ENCODE measurements at regions not wholly inside any gene's neighbourhood (a gene's known extent, or its start where the extent isn't known, plus 50 kb on each side); places are given as distances from the start of the nearest gene placed in this dataset.

- WGBS, 10 experiments, result 27 to 100% (median 95%) methylated on average over 1 to 3 of the region's 6 CpGs; no CpG with 5 or more reads in 4 of the 10 experiments
- in situ Hi-C loops (cut with MboI; ENCODE audit: low pct_unique_long_range_greater_than_20kb in 2 of 9, low sequenced_read_pairs in 9 of 9, unreplicated experiment in 9 of 9), result no loop called here
- ATAC-seq (replicated peaks in 6 of 8), result no peak
Measured at GRCh38 chr6:21678990-21679389, 85.4 kb downstream of the SOX4 start.

DNA sequence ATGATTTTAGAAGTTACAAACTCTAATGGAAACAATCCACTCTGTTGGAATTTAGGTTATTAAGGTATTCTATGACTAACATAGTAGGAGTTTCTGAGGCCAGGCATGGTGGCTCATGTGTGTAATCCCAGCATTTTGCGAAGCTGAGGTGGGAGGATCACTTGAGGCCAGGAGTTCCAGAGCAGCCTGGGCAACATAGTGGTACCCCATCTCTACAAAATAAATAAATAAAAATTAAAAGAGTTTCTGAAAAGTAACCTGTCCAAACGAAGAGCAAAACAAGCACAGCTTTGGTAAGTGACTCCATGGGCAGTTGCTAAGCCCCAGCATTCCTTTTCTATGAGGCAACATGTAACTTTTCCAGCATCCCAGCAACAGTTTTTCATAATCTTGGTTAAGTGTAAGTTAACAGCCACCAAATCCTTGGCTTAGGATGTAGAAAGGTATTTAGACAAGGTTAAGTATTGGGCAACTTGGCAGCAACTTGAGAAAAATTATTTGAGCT is 86.3 kb downstream of the SOX4 start:
- H3K27ac ChIP-seq, result no peak overlapping the region
- 0 to 100% (median 80%) methylated on average over 1 to 2 of the region's 2 CpGs; no CpG with 5 or more reads in 2 of the 10 experiments for WGBS, 10 experiments
- peaks cover 0 to 10% of the 10 kb centered on the region in 2 donors for H3K4me1 ChIP-seq (replicated peaks in 1 of 2)
- no peak overlapping the region for H3K4me3 ChIP-seq
- in situ Hi-C loops (cut with MboI; ENCODE audit: low pct_unique_long_range_greater_than_20kb in 2 of 9, low sequenced_read_pairs in 9 of 9, unreplicated experiment in 9 of 9), result no loop called here
- ATAC-seq (replicated peaks in 6 of 8), result peak in 1 of 8 experiments; percentile 51

More at GRCh38 chr6:21678990-21679389, 85.4 kb downstream of the SOX4 start:
- H3K4me3 ChIP-seq, result no peak overlapping the region
- H3K4me1 ChIP-seq (replicated peaks in 1 of 2), result peaks cover 0 to 7% of the 10 kb centered on the region in 2 donors
- no peak overlapping the region for H3K27ac ChIP-seq

- ATAC-seq (replicated peaks in 6 of 8), result no peak
- Histone ChIP-seq H3K27ac (no peak overlapping the region), H3K4me3 (no peak overlapping the region), H3K4me1 (replicated peaks in 1 of 2) (peaks cover 0 to 10% of the 10 kb centered on the region in 2 donors)
- WGBS, 10 experiments, result 20 to 100% (median 100%) methylated on average over 1 to 4 of the region's 4 CpGs
- in situ Hi-C loops (cut with MboI; ENCODE audit: low pct_unique_long_range_greater_than_20kb in 2 of 9, low sequenced_read_pairs in 9 of 9, unreplicated experiment in 9 of 9), result no loop called here
Measured at GRCh38 chr6:21680611-21681010, 87.1 kb downstream of the SOX4 start.

- in situ Hi-C loops (cut with MboI; ENCODE audit: low pct_unique_long_range_greater_than_20kb in 2 of 9, low sequenced_read_pairs in 9 of 9, unreplicated experiment in 9 of 9), result no loop called here
- no peak for ATAC-seq (replicated peaks in 6 of 8)
- Histone ChIP-seq H3K27ac (no peak overlapping the region), H3K4me1 (replicated peaks in 1 of 2) (peaks cover 0 to 10% of the 10 kb centered on the region in 2 donors), H3K4me3 (no peak overlapping the region)
Measured at GRCh38 chr6:21690489-21690888, 96.9 kb downstream of the SOX4 start.

GRCh38 chr6:21691685-21692346 is 98.3 kb downstream of the SOX4 start:
- in situ Hi-C loops (cut with MboI; ENCODE audit: low pct_unique_long_range_greater_than_20kb in 2 of 9, low sequenced_read_pairs in 9 of 9, unreplicated experiment in 9 of 9), result no loop called here
- Histone ChIP-seq H3K4me1 (replicated peaks in 1 of 2) (peaks cover 0 to 10% of the 10 kb centered on the region in 2 donors), H3K27ac (no peak overlapping the region), H3K4me3 (no peak overlapping the region)
- ATAC-seq (replicated peaks in 6 of 8), result no peak
- 30 to 89% (median 66%) methylated on average over 3 to 5 of the region's 5 CpGs for WGBS, 10 experiments

- in situ Hi-C loops (cut with MboI; ENCODE audit: low pct_unique_long_range_greater_than_20kb in 2 of 9, low sequenced_read_pairs in 9 of 9, unreplicated experiment in 9 of 9), result no loop called here
- no peak overlapping the region for H3K4me3 ChIP-seq
- WGBS, 10 experiments, result 17 to 100% (median 50%) methylated on average over 1 of the region's 1 CpG; no CpG with 5 or more reads in 1 of the 10 experiments
- H3K27ac ChIP-seq, result no peak overlapping the region
- ATAC-seq (replicated peaks in 6 of 8), result no peak
- H3K4me1 ChIP-seq (replicated peaks in 1 of 2), result peaks cover 0 to 10% of the 10 kb centered on the region in 2 donors
Measured at GRCh38 chr6:21692721-21693120, 99.2 kb downstream of the SOX4 start.

DNA sequence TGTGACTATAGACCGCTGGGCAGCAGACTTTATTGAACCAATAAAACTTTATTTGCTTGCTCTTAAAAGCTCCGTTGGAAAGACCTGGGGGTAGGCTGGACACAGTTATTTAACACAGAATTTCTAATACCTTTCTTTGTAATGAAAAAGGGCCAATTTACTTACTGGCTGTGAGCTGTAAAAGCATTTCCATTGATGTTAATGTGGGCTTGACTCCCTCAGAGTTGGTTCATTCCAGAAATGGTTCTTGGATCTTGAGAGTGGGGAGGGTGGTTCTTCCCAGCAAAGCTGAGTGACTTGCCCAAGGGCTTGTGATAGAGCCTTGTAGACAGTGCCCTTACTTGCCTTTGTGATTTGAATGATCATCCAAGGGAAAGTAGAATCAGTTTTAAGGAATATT is 100.6 kb downstream of the SOX4 start:
- Histone ChIP-seq H3K4me3 (no peak overlapping the region), H3K4me1 (replicated peaks in 1 of 2) (peaks cover 0 to 10% of the 10 kb centered on the region in 2 donors), H3K27ac (no peak overlapping the region)
- 51 to 85% (median 68%) methylated on average over 2 of the region's 2 CpGs; no CpG with 5 or more reads in 2 of the 10 experiments for WGBS, 10 experiments
- ATAC-seq (replicated peaks in 6 of 8), result peak in 1 of 8 experiments; percentile 20
- in situ Hi-C loops (cut with MboI; ENCODE audit: low pct_unique_long_range_greater_than_20kb in 2 of 9, low sequenced_read_pairs in 9 of 9, unreplicated experiment in 9 of 9), result no loop called here

- peaks cover 23 to 28% of the 10 kb centered on the region in 2 donors for H3K4me1 ChIP-seq (replicated peaks in 1 of 2)
- peak overlapping the region in 1 of 2 donors; percentile 43 for H3K27ac ChIP-seq
- 0 to 80% (median 54%) methylated on average over 1 to 3 of the region's 3 CpGs; no CpG with 5 or more reads in 1 of the 10 experiments for WGBS, 10 experiments
- peak in 5 of 8 experiments; percentile 65 to 85 (median 68) for ATAC-seq (replicated peaks in 6 of 8)
- no peak overlapping the region for H3K4me3 ChIP-seq
- in situ Hi-C loops (cut with MboI; ENCODE audit: low pct_unique_long_range_greater_than_20kb in 2 of 9, low sequenced_read_pairs in 9 of 9, unreplicated experiment in 9 of 9), result no loop called here
Measured at GRCh38 chr6:21707524-21708319, 114.2 kb downstream of the SOX4 start.

DNA sequence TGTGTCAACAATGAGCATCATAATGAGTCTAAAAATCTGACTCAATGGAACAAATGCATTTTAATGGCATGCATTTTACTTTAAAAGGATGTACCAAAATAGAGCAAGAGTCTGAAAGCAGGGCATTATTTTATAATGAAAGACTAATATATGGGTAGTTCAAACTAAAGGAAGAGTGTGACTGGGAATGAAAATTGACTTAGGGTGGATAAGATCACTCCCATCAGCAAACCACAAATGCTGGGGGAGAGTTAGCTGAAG is 114.7 kb downstream of the SOX4 start:
- no peak overlapping the region for H3K27ac ChIP-seq
- no peak overlapping the region for H3K4me3 ChIP-seq
- in situ Hi-C loops (cut with MboI; ENCODE audit: low pct_unique_long_range_greater_than_20kb in 2 of 9, low sequenced_read_pairs in 9 of 9, unreplicated experiment in 9 of 9), result no loop called here
- peaks cover 24 to 28% of the 10 kb centered on the region in 2 donors for H3K4me1 ChIP-seq (replicated peaks in 1 of 2)
- peak in 1 of 8 experiments; percentile 32 for ATAC-seq (replicated peaks in 6 of 8)

- in situ Hi-C loops (cut with MboI; ENCODE audit: low pct_unique_long_range_greater_than_20kb in 2 of 9, low sequenced_read_pairs in 9 of 9, unreplicated experiment in 9 of 9), result no loop called here
- H3K4me1 ChIP-seq (replicated peaks in 1 of 2), result peaks cover 29 to 32% of the 10 kb centered on the region in 2 donors
- ATAC-seq (replicated peaks in 6 of 8), result no peak
- 0 to 100% (median 100%) methylated on average over 1 of the region's 1 CpG; no CpG with 5 or more reads in 2 of the 10 experiments for WGBS, 10 experiments
- no peak overlapping the region for H3K4me3 ChIP-seq
- H3K27ac ChIP-seq, result no peak overlapping the region
Measured at GRCh38 chr6:21710216-21710615, 116.7 kb downstream of the SOX4 start.

DNA sequence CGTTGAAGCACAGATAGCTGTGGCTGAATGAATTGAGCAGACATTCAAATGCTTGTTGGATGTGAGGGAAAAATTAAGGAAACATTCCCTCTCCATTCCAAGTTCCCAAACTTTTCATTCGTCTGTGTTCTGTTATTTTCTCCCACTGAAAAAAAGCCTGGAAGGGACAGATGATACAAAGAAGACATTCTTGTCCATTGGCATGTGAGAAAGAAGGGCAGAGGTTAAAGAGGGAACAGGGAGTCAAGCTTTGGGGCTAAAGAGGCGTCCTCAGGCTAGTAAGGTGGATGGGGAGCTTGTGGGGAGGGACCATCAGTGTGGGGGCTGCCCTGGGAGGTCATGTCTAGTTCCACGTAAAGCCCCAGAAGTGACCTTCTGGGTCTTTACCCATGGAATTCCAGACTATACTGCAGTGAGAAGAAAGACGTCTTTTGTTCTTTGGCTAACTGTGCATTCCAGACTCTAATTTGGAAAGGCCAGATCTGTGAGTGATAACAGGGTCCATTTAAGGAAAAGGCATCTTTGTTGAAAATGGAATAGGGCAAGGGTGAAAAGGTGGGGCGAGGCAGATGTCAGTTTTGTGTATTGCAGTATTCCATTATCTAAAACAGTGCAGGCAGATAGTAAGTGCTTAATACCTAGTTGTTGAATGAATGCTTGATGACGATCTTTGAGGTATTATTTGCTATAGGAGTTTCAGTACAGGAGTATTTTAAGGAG is 117.5 kb downstream of the SOX4 start:
- peak in 1 of 8 experiments; percentile 25 for ATAC-seq (replicated peaks in 6 of 8)
- 0 to 58% (median 45%) methylated on average over 2 to 6 of the region's 7 CpGs for WGBS, 10 experiments
- Histone ChIP-seq H3K4me3 (no peak overlapping the region), H3K4me1 (replicated peaks in 1 of 2) (peaks cover 31 to 34% of the 10 kb centered on the region in 2 donors), H3K27ac (no peak overlapping the region)
- in situ Hi-C loops (cut with MboI; ENCODE audit: low pct_unique_long_range_greater_than_20kb in 2 of 9, low sequenced_read_pairs in 9 of 9, unreplicated experiment in 9 of 9), result no loop called here

GRCh38 chr6:21712213-21712612 is 118.7 kb downstream of the SOX4 start:
- WGBS, 10 experiments, result 56 to 100% (median 90%) methylated on average over 1 to 4 of the region's 4 CpGs; no CpG with 5 or more reads in 3 of the 10 experiments
- Histone ChIP-seq H3K27ac (no peak overlapping the region), H3K4me3 (no peak overlapping the region), H3K4me1 (replicated peaks in 1 of 2) (peaks cover 31 to 34% of the 10 kb centered on the region in 2 donors)
- no peak for ATAC-seq (replicated peaks in 6 of 8)
- in situ Hi-C loops (cut with MboI; ENCODE audit: low pct_unique_long_range_greater_than_20kb in 2 of 9, low sequenced_read_pairs in 9 of 9, unreplicated experiment in 9 of 9), result no loop called here

DNA sequence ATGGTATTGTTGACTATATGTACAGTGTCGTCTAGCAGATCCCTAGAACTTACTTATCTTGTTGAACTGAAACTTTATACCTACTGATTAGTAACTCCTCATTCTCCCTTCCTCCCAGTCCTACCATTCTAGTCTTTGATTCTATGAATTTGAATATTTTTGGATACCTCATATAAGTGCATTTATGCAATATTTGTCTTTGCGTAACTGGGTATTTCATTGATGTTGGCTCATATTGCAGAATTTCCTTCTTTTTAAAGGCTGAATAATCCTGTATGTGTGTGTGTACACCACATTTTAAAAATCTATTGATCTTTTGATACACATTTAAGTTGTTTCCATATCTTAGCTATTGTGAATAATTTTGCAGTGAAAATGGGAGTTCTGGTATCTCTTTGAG is 119.9 kb downstream of the SOX4 start:
- 80 to 100% (median 93%) methylated on average over 1 to 2 of the region's 2 CpGs for WGBS, 10 experiments
- Histone ChIP-seq H3K4me1 (replicated peaks in 1 of 2) (peaks cover 23 to 27% of the 10 kb centered on the region in 2 donors), H3K27ac (no peak overlapping the region), H3K4me3 (no peak overlapping the region)
- no peak for ATAC-seq (replicated peaks in 6 of 8)
- in situ Hi-C loops (cut with MboI; ENCODE audit: low pct_unique_long_range_greater_than_20kb in 2 of 9, low sequenced_read_pairs in 9 of 9, unreplicated experiment in 9 of 9), result no loop called here
